ENCODE measurements at regions not wholly inside any gene's neighbourhood (a gene's known extent, or its start where the extent isn't known, plus 50 kb on each side); places are given as distances from the start of the nearest gene placed in this dataset.

DNA sequence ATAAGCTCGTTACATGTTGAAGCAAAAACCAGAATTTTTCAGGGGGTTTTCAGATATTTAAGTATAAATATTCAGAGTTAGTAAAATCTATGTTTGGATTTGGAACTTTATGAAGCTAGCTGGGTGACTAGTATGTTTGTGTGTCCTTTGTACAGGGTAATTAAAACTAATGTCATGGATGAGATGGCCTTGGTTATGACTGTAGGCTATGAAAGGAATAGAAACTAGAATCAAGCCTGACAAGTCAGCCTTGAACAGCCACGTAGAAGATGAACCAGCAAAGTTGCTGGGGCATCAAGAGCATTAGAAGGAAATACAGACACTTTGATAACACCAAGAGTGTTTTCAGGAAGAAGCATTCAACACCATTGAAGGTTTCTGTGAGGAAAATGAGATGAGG lies 825.1 kb upstream of the CNTNAP5 start:
- intact Hi-C loops (cut with DNase I) = no loop called here

DNA sequence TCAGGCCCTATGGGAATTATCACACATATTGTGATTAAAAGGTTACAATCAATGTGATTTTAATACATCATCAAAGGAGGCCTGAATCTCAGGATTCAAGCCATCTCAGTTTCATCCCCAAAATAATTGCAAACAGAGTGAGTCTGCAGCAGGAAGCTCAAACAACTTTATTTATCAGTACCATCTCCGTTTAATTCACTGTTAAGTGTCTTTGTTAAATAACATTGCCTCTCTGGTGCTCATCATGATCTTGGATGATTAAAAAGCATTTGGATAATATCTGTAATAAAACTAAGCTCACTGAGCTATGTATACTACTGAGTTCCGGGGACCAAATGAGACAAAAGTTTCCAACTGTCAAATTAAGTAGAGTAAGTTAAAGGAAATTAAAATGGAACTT lies 817.8 kb upstream of the CNTNAP5 start:
- no peak for DNase-seq (ENCODE audit: low spot score)
- intact Hi-C loops (cut with DNase I) = no loop called here

More for the DNA sequence above, 825.1 kb upstream of the CNTNAP5 start:
- DNase-seq (ENCODE audit: low spot score) = no peak

GRCh38 chr2:123209202-123209601 lies 815.9 kb upstream of the CNTNAP5 start:
- DNase-seq (ENCODE audit: low spot score) = no peak
- intact Hi-C loops (cut with DNase I) = no loop called here

DNA sequence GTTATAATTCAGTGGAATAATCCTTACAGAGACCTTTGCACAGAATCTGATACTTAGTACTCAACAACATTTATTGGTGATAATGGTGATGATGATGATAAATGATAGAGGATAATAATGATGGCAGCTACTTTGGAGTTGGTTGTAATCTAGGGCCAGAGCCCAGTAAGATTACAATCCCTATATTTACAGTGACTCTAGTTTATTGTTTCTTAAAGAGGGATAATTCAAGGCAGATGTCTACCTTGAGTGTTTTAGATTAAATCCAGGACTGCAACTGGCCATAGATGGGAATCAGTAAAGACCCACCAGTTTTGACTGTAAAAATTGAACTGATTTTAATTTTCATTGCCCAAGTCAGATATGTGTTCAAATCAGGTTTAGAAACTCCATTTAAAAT lies 813.9 kb upstream of the CNTNAP5 start:
- intact Hi-C loops (cut with DNase I) = no loop called here
- DNase-seq (ENCODE audit: low spot score) = no peak

GRCh38 chr2:123245156-123245555 lies 779.9 kb upstream of the CNTNAP5 start:
- no peak for DNase-seq (ENCODE audit: low spot score)
- intact Hi-C loops (cut with DNase I) = no loop called here

- DNase-seq (ENCODE audit: low spot score) = no peak
- intact Hi-C loops (cut with DNase I) = no loop called here
Observed at GRCh38 chr2:123258877-123259539, 766.1 kb upstream of the CNTNAP5 start.

DNA sequence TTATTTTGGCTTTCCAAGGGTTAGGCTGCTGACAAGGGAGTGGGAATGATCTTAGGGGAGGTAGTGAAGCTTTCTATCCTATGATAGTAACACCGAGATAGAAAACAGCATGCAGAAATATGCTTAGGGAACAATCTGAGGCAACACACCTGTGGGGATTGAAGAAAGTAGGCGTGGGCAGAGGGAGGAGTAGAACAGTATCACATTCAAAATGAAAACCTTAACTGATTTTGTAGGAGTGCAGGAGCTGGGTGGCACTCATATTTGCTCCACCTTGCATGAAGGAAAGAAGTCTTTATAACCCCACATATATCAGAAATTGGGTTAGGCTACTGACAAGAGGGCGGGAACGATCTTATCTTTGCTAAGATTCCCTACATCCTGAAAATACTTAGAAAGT lies 762.2 kb upstream of the CNTNAP5 start:
- DNase-seq (ENCODE audit: low spot score) = no peak
- intact Hi-C loops (cut with DNase I) = no loop called here

DNA sequence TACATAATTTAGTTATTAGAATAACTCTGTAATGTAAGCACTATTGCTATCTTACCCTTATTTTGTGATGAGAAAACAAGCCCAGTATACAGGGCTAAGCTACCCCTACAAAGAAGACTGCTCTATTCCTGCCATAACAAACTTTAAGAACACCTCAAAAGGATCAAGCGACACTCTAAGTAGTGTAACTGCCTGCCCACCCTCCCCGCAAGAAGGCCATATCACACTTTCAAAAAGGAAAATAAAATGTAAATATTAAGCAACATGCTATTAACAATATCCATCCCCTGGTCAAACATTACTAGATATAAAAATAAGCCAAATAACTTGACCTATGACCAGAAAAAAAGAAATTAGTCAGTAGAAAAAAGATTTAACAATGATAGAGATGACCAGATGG lies 741.7 kb upstream of the CNTNAP5 start:
- DNase-seq (ENCODE audit: low spot score) = no peak
- intact Hi-C loops (cut with DNase I) = no loop called here

GRCh38 chr2:123303731-123304130 lies 721.4 kb upstream of the CNTNAP5 start:
- no peak for DNase-seq (ENCODE audit: low spot score)
- intact Hi-C loops (cut with DNase I) = no loop called here

Measured in posterior vena cava (tissue), 2 donors.